SU-DHL-6 (cell line): ENCODE measurements at regions not wholly inside any gene's neighbourhood (a gene's known extent, or its start where the extent isn't known, plus 50 kb on each side); places are given as distances from the start of the nearest gene placed in this dataset.

Experiments
- H2AFZ ChIP-seq: fragments of 200-600 bp; sonication (generic); 2 replicates; pipeline ENCODE4 v1.6.1; 2014; ENCODE audit warnings: low read depth, mild to moderate bottlenecking, moderate library complexity, mixed read lengths, antibody characterized with exemption, low read length; ENCODE audit not compliant: severe bottlenecking
- H3F3A ChIP-seq: fragments of 200-600 bp; shearing (Covaris generic); 2 replicates; pipeline ENCODE4 v1.6.0; 2016; ENCODE audit warnings: antibody characterized with exemption, mild to moderate bottlenecking; ENCODE audit not compliant: insufficient read depth
- H3K27ac ChIP-seq: fragments of 200-600 bp; sonication (generic); 2 replicates; pipeline ENCODE4 v1.5.1; 2016; ENCODE audit warnings: low read depth, mild to moderate bottlenecking, low read length, moderate library complexity, mixed read lengths
- H3K27me3 ChIP-seq: fragments of 200-600 bp; sonication (generic), shearing (Covaris generic); 2 replicates; pipeline ENCODE4 v1.6.0; 2014; ENCODE audit warnings: mild to moderate bottlenecking, low read length
- H3K36me3 ChIP-seq: fragments of 200-600 bp; sonication (generic); 2 replicates; pipeline ENCODE4 v1.6.1; 2014; ENCODE audit warnings: mild to moderate bottlenecking, low read length, mixed read lengths
- H3K4me2 ChIP-seq: fragments of 300-600, 200-600 bp; shearing (Covaris generic), sonication (generic); 2 replicates; pipeline ENCODE4 v1.6.0; 2014; ENCODE audit warnings: low read length, low read depth, mild to moderate bottlenecking; ENCODE audit not compliant: poor library complexity, severe bottlenecking
- H3K4me3 ChIP-seq: fragments of 200-600 bp; sonication (generic); 2 replicates; pipeline ENCODE4 v1.5.1; 2014; ENCODE audit warnings: antibody characterized with exemption, low read length, mild to moderate bottlenecking, mixed read lengths; ENCODE audit not compliant: insufficient read depth, poor library complexity, severe bottlenecking
- H3K79me2 ChIP-seq: fragments of 200-600 bp; sonication (generic); 2 replicates; pipeline ENCODE4 v1.6.1; 2014; ENCODE audit warnings: mild to moderate bottlenecking, low read length, moderate library complexity; ENCODE audit not compliant: insufficient read depth
- H3K9ac ChIP-seq: fragments of 200-600 bp; sonication (generic); 2 replicates; pipeline ENCODE4 v1.7.0; 2014; ENCODE audit warnings: mild to moderate bottlenecking, low read length
- H3K9me2 ChIP-seq: fragments of 200-600 bp; sonication (generic); replicated peaks from 2 replicates; pipeline ENCODE4 v1.6.1; 2014; ENCODE audit warnings: low read length; ENCODE audit not compliant: insufficient read depth
- H3K9me3 ChIP-seq: fragments of 200-600 bp; sonication (generic); 2 replicates; pipeline ENCODE4 v1.6.1; 2014; ENCODE audit warnings: low read length, mixed read lengths; ENCODE audit not compliant: insufficient read depth
- H4K20me1 ChIP-seq: fragments of 200-600 bp; sonication (generic); 2 replicates; pipeline ENCODE4 v1.6.1; 2014; ENCODE audit warnings: low read depth, mild to moderate bottlenecking, antibody characterized with exemption, low read length, moderate library complexity, mixed read lengths
- CTCF ChIP-seq: fragments of 200-600 bp; sonication (generic); IDR thresholded peaks from one replicate; pipeline ENCODE4 v1.5.1; 2017; ENCODE audit warnings: antibody characterized with exemption, mild to moderate bottlenecking, low read length, moderate library complexity; ENCODE audit not compliant: insufficient read depth, poor library complexity, severe bottlenecking
- EZH2phosphoT487 ChIP-seq: fragments of 200-600 bp; sonication (generic), shearing (Covaris generic); conservative IDR thresholded peaks from 2 replicates; pipeline ENCODE4 v1.6.1; 2018; ENCODE audit warnings: mild to moderate bottlenecking, antibody characterized with exemption, low read length, moderate library complexity, mixed read lengths

DNA sequence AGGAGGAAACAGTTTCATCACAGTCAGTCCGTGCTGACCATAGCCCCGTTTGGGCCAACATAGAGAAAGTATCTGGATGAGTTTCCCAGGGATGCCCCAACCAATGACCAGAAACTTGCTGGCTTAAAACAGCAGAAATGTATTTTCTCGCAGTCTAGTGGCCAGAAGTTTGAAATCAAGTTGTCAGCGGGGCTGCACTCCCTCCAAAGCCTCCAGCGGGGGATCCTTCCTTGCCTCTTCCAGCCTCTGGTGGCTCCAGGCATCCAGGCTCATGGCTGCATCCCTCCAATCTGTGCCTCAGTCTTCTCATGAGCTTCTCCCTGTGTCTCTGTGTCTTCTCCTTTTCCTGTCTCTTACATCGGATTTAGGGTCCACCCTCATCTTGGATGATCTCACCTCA is 89.6 kb upstream of the CTBP2 start:
- H3K36me3 ChIP-seq: no peaks in the 10 kb centered on the region
- H2AFZ ChIP-seq: no peak overlapping the region
- H3F3A ChIP-seq: no peaks in the 10 kb centered on the region
- H3K9me3 ChIP-seq: no peaks in the 10 kb centered on the region
- H3K4me2 ChIP-seq: no peak overlapping the region
- TF ChIP-seq CTCF: no peak
- TF ChIP-seq EZH2phosphoT487: no peak
- no peak overlapping the region for H3K9ac ChIP-seq
- H3K27me3 ChIP-seq: no peaks in the 10 kb centered on the region
- H3K4me3 ChIP-seq: no peak overlapping the region
- no peaks in the 10 kb centered on the region for H4K20me1 ChIP-seq
- no peak overlapping the region for H3K27ac ChIP-seq
- no peaks in the 10 kb centered on the region for H3K9me2 ChIP-seq
- H3K79me2 ChIP-seq: no peaks in the 10 kb centered on the region

DNA sequence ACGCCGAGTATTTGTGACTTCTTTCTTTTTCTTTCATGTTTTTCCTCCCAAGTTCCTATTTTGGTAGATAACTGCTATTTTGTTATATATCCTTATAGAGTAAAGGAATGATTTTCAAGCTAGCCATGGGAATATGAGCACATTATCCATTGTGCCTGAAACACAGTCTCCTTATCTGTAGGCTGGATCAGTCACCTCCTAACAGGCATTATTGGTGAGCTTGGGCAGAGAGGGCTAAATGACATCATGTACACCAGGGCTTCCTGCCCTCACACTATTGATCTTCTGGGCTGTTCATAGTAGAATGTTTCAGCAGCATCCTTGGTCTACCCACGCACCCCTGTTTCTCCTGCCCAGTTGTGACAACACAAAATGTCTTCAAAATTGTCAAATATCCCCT is 88.1 kb upstream of the CTBP2 start:
- H3F3A ChIP-seq: no peaks in the 10 kb centered on the region
- H4K20me1 ChIP-seq: no peaks in the 10 kb centered on the region
- H3K79me2 ChIP-seq: no peaks in the 10 kb centered on the region
- no peaks in the 10 kb centered on the region for H3K9me2 ChIP-seq
- no peaks in the 10 kb centered on the region for H3K27me3 ChIP-seq
- H3K9ac ChIP-seq: no peak overlapping the region
- TF ChIP-seq CTCF: no peak
- no peak for TF ChIP-seq EZH2phosphoT487
- no peak overlapping the region for H3K4me2 ChIP-seq
- H3K9me3 ChIP-seq: no peaks in the 10 kb centered on the region
- H2AFZ ChIP-seq: no peak overlapping the region
- H3K4me3 ChIP-seq: no peak overlapping the region
- no peak overlapping the region for H3K27ac ChIP-seq
- no peaks in the 10 kb centered on the region for H3K36me3 ChIP-seq

GRCh38 chr10:125247576-125247975 is 87.2 kb upstream of the CTBP2 start:
- Histone ChIP-seq H3K27me3 (no peaks in the 10 kb centered on the region), H2AFZ (no peak overlapping the region), H3K27ac (no peak overlapping the region), H3K36me3 (no peaks in the 10 kb centered on the region), H3K9me2 (no peaks in the 10 kb centered on the region), H3F3A (no peaks in the 10 kb centered on the region), H3K79me2 (no peaks in the 10 kb centered on the region), H3K9ac (no peak overlapping the region), H3K4me3 (no peak overlapping the region), H3K4me2 (no peak overlapping the region), H4K20me1 (no peaks in the 10 kb centered on the region), H3K9me3 (no peaks in the 10 kb centered on the region)
- TF ChIP-seq EZH2phosphoT487: no peak
- TF ChIP-seq CTCF: no peak
